ENCODE measurements at regions not wholly inside any gene's neighbourhood (a gene's known extent, or its start where the extent isn't known, plus 50 kb on each side); places are given as distances from the start of the nearest gene placed in this dataset.

- Histone ChIP-seq H3K4me3 (no peak overlapping the region), H3K27me3 (ENCODE audit: insufficient read depth, low read depth) (no peaks in the 10 kb centered on the region), H3K79me2 (ENCODE audit: low read depth) (no peaks in the 10 kb centered on the region), H3K36me3 (ENCODE audit: low read depth) (no peaks in the 10 kb centered on the region), H3K9me2 (ENCODE audit: insufficient read depth) (no peaks in the 10 kb centered on the region; the same call in 1 of the 2 replicates), H4K20me1 (ENCODE audit: insufficient read depth) (no peaks in the 10 kb centered on the region), H3K4me1 (replicated peaks; ENCODE audit: insufficient read depth) (no peaks in the 10 kb centered on the region), H3K9me3 (ENCODE audit: insufficient read depth, low read depth) (no peaks in the 10 kb centered on the region), H3F3A (ENCODE audit: insufficient read depth, low read depth) (no peaks in the 10 kb centered on the region), H3K27ac (no peak overlapping the region), H2AFZ (no peak overlapping the region), H3K4me2 (no peak overlapping the region)
- no peak for DNase-seq
- no TSS peak for BruUV-seq (replicated peaks)
- POLR2A ChIA-PET (ENCODE audit: unreplicated experiment) = no interaction called here
- CTCF ChIA-PET = no interaction called here
- TF ChIP-seq EZH2 (IDR thresholded peaks at IDR 0.05; ENCODE audit: low read depth) = no peak
- intact Hi-C loops (cut with micrococcal nuclease; ENCODE audit: unreplicated experiment) = loop anchor here (5.0 kb wide), 2 partner anchors 240 to 310 kb away; no protein-coding TSS in a partner anchor
Observed at GRCh38 chr3:181947606-181948005, 235.9 kb downstream of the SOX2 start.

- no peaks in the 10 kb centered on the region for H3F3A ChIP-seq (ENCODE audit: insufficient read depth, low read depth)
- ChIA-PET POLR2A (ENCODE audit: unreplicated experiment) (no interaction called here), CTCF (interaction anchor here (0.6 kb wide), 1 partner anchor 25 kb away, joined by 8 read pairs; no protein-coding TSS in a partner anchor)
- H3K27me3 ChIP-seq (ENCODE audit: insufficient read depth, low read depth) = no peaks in the 10 kb centered on the region
- H2AFZ ChIP-seq = no peak overlapping the region
- no peaks in the 10 kb centered on the region for H3K36me3 ChIP-seq (ENCODE audit: low read depth)
- no peaks in the 10 kb centered on the region for H3K4me1 ChIP-seq (replicated peaks; ENCODE audit: insufficient read depth)
- H3K9me3 ChIP-seq (ENCODE audit: insufficient read depth, low read depth) = no peaks in the 10 kb centered on the region
- no peak overlapping the region for H3K27ac ChIP-seq
- H4K20me1 ChIP-seq (ENCODE audit: insufficient read depth) = no peaks in the 10 kb centered on the region
- peak in 1 of 2 experiments; percentile 11 for DNase-seq
- no peaks in the 10 kb centered on the region; the same call in 1 of the 2 replicates for H3K9me2 ChIP-seq (ENCODE audit: insufficient read depth)
- BruUV-seq (replicated peaks) = no TSS peak
- TF ChIP-seq EZH2 (IDR thresholded peaks at IDR 0.05; ENCODE audit: low read depth) (no peak), CTCF (conservative IDR thresholded peaks at IDR 0.05) (peak; percentile 59; the same call in 1 of the 2 replicates)
- no peaks in the 10 kb centered on the region for H3K79me2 ChIP-seq (ENCODE audit: low read depth)
- no peak overlapping the region for H3K4me2 ChIP-seq
- intact Hi-C loops (cut with micrococcal nuclease; ENCODE audit: unreplicated experiment) = loop anchor here (5.0 kb wide), 2 partner anchors 241 to 309 kb away; no protein-coding TSS in a partner anchor
- no peak overlapping the region for H3K4me3 ChIP-seq
Observed at GRCh38 chr3:181948286-181948685, 236.6 kb downstream of the SOX2 start.

GRCh38 chr3:181952221-181952620 is 240.5 kb downstream of the SOX2 start:
- no peaks in the 10 kb centered on the region for H3K79me2 ChIP-seq (ENCODE audit: low read depth)
- no peaks in the 10 kb centered on the region for H3F3A ChIP-seq (ENCODE audit: insufficient read depth, low read depth)
- CTCF ChIA-PET = interaction anchor here (0.7 kb wide), 1 partner anchor 75 kb away, joined by 4 read pairs; no protein-coding TSS in a partner anchor
- H3K27ac ChIP-seq = no peak overlapping the region
- no peaks in the 10 kb centered on the region for H3K4me1 ChIP-seq (replicated peaks; ENCODE audit: insufficient read depth)
- no peaks in the 10 kb centered on the region for H3K9me2 ChIP-seq (ENCODE audit: insufficient read depth)
- no peaks in the 10 kb centered on the region for H3K27me3 ChIP-seq (ENCODE audit: insufficient read depth, low read depth)
- H3K9me3 ChIP-seq (ENCODE audit: insufficient read depth, low read depth) = no peaks in the 10 kb centered on the region
- no peak overlapping the region for H3K4me3 ChIP-seq
- H2AFZ ChIP-seq = no peak overlapping the region
- intact Hi-C loops (cut with micrococcal nuclease; ENCODE audit: unreplicated experiment) = no loop called here
- H3K4me2 ChIP-seq = no peak overlapping the region
- no peaks in the 10 kb centered on the region for H3K36me3 ChIP-seq (ENCODE audit: low read depth)
- no peak for DNase-seq
- H4K20me1 ChIP-seq (ENCODE audit: insufficient read depth) = no peaks in the 10 kb centered on the region
- TF ChIP-seq CTCF (conservative IDR thresholded peaks at IDR 0.05) (no peak), EZH2 (IDR thresholded peaks at IDR 0.05; ENCODE audit: low read depth) (no peak)
- POLR2A ChIA-PET (ENCODE audit: unreplicated experiment) = no interaction called here
- no TSS peak for BruUV-seq (replicated peaks)

- H3K9me3 ChIP-seq (ENCODE audit: insufficient read depth, low read depth) = no peaks in the 10 kb centered on the region
- no peak for TF ChIP-seq CTCF (conservative IDR thresholded peaks at IDR 0.05)
- ChIA-PET CTCF (no interaction called here), POLR2A (ENCODE audit: unreplicated experiment) (no interaction called here)
- no peaks in the 10 kb centered on the region for H3K36me3 ChIP-seq (ENCODE audit: low read depth)
- H3K9me2 ChIP-seq (ENCODE audit: insufficient read depth) = no peaks in the 10 kb centered on the region
- H3K27me3 ChIP-seq (ENCODE audit: insufficient read depth, low read depth) = no peaks in the 10 kb centered on the region
- BruUV-seq (replicated peaks) = no TSS peak
- no peaks in the 10 kb centered on the region for H3F3A ChIP-seq (ENCODE audit: insufficient read depth, low read depth)
- H3K79me2 ChIP-seq (ENCODE audit: low read depth) = no peaks in the 10 kb centered on the region
- H3K4me1 ChIP-seq (replicated peaks; ENCODE audit: insufficient read depth) = no peaks in the 10 kb centered on the region
- no peaks in the 10 kb centered on the region for H4K20me1 ChIP-seq (ENCODE audit: insufficient read depth)
- intact Hi-C loops (cut with micrococcal nuclease; ENCODE audit: unreplicated experiment) = no loop called here
- DNase-seq = no peak
- no peak overlapping the region for H3K4me3 ChIP-seq
- H3K4me2 ChIP-seq = no peak overlapping the region
- no peak overlapping the region for H2AFZ ChIP-seq
- H3K27ac ChIP-seq = no peak overlapping the region
Observed at GRCh38 chr3:181952929-181953328, 241.2 kb downstream of the SOX2 start.

All from PC-9 (cell line).